Ovary (tissue), 7 donors: ENCODE measurements at regions not wholly inside any gene's neighbourhood (a gene's known extent, or its start where the extent isn't known, plus 50 kb on each side); places are given as distances from the start of the nearest gene placed in this dataset.

Source experiments
- DNase-seq, 5 donors: peaks; one replicate each; pipeline ENCODE4 v3.0.0-alpha.2; 2019 to 2020
- H3K27ac ChIP-seq, 2 donors: fragments of 200-600 bp; one replicate each; pipeline versions ENCODE4 v1.5.1 to v1.8.0; 2019 to 2022
- H3K27me3 ChIP-seq: fragments of 200-600 bp; one replicate; pipeline ENCODE4 v1.8.0; 2022
- H3K36me3 ChIP-seq: fragments of 200-600 bp; sonication (generic); one replicate; pipeline ENCODE4 v1.5.1; 2019
- H3K4me1 ChIP-seq: one replicate; pipeline ENCODE4 v1.8.1; 2013; ENCODE audit warnings: mild to moderate bottlenecking, moderate library complexity; ENCODE audit not compliant: insufficient read depth
- H3K4me3 ChIP-seq: fragments of 200-600 bp; sonication (generic); one replicate; pipeline ENCODE4 v1.5.1; 2017
- H3K9me3 ChIP-seq, 2 donors: fragments of 200-600 bp in 1 of 2; sonication (generic) in 1 of 2; one replicate each; pipeline versions ENCODE4 v1.5.1 to v1.8.1; 2013 to 2019; ENCODE audit warnings: mild to moderate bottlenecking in 1 of 2, moderate library complexity in 1 of 2
- EP300 ChIP-seq: sonication (generic); formaldehyde crosslinking; IDR thresholded peaks from one replicate; pipeline ENCODE4 v1.6.1; 2017; ENCODE audit warnings: antibody characterized with exemption
- POLR2A ChIP-seq: fragments of 450-650 bp; IDR thresholded peaks from one replicate; pipeline ENCODE4 v1.6.1; 2017; ENCODE audit warnings: antibody characterized with exemption, mild to moderate bottlenecking, moderate library complexity
- WGBS, 3 donors: extraction: QIAGEN DNeasy Blood & Tissue Kit in 1 of 3; methylation state at CpG; one replicate each; pipeline versions ENCODE4 v1.1.5 to v1.1.7; 2013 to 2017; 5-methylcytosine and 5-hydroxymethylcytosine counted together
- intact Hi-C, 4 donors: fragments of 100-400 bp; cut with DNase I; formaldehyde crosslinking; loops; one replicate each; pipeline versions ENCODE4 v1.11.0 to v1.15.1; 2022 to 2023
- TF ChIP-seq, protein P1 (sequence below), 3 donors: fragments of 450-650 bp in 2 of 3; fragments of 200-600 bp in 1 of 3; IDR thresholded peaks; one replicate each; pipeline versions ENCODE4 v1.5.1 to v1.8.0; 2016 to 2022; ENCODE audit warnings: antibody characterized with exemption in 3 of 3, mild to moderate bottlenecking in 1 of 3
- donor health status: DM: no; HTN: no; CAD: no; lungs with moderate emphysema.
- donor health status: DM: no; HTN: no; CAD: no.
- donor health status: Bipolar disorder and iron deficiency.
- donor health status: DM: no; HTN: no; CAD: no.
- donor health status: DM: yes; HTN: yes; CAD: no.

DNA sequence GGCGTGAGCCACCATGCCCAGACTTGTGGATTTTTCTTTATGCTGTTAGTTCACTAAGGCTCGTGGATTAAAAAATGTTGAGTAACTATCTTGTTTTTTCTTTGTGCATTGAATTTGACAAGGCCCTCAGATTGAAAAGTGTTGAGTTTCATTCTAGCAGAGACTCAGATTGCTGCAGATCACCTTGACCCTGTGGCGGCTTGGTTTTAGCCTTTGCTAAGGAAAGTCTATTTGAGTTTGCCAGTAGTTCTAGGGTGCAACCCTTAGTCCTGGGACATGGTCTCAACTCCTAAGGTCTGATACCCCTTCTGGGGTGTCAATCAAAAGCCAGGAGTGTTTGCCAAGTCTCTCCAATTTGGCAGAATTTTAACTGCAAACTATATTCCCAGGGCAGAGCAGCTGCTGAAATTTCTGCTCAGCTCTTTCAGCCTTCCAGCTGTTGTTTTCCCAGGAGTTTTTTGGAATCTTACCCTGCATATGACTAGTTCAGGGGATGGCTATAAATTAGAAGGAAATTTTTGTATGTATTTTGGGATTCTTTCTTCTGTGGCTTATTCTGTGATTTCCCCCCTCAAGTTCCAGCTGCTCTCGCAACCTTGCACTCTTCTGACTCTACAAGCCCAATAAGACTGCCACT, 84.3 kb upstream of the HAND1 start:
- Histone ChIP-seq H3K36me3 (no peaks in the 10 kb centered on the region), H3K27me3 (no peaks in the 10 kb centered on the region), H3K9me3 (no peaks in the 10 kb centered on the region), H3K4me3 (no peak overlapping the region), H3K27ac (no peak overlapping the region), H3K4me1 (no peaks in the 10 kb centered on the region)
- TF ChIP-seq, protein P1, sequence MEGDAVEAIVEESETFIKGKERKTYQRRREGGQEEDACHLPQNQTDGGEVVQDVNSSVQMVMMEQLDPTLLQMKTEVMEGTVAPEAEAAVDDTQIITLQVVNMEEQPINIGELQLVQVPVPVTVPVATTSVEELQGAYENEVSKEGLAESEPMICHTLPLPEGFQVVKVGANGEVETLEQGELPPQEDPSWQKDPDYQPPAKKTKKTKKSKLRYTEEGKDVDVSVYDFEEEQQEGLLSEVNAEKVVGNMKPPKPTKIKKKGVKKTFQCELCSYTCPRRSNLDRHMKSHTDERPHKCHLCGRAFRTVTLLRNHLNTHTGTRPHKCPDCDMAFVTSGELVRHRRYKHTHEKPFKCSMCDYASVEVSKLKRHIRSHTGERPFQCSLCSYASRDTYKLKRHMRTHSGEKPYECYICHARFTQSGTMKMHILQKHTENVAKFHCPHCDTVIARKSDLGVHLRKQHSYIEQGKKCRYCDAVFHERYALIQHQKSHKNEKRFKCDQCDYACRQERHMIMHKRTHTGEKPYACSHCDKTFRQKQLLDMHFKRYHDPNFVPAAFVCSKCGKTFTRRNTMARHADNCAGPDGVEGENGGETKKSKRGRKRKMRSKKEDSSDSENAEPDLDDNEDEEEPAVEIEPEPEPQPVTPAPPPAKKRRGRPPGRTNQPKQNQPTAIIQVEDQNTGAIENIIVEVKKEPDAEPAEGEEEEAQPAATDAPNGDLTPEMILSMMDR (IDR thresholded peaks at IDR 0.05): no peak
- no peak for TF ChIP-seq EP300
- WGBS, 3 donors: 33 to 45% (median 38%) methylated on average over 4 of the region's 4 CpGs
- intact Hi-C loops: no loop called here
- DNase-seq: no peak

DNA sequence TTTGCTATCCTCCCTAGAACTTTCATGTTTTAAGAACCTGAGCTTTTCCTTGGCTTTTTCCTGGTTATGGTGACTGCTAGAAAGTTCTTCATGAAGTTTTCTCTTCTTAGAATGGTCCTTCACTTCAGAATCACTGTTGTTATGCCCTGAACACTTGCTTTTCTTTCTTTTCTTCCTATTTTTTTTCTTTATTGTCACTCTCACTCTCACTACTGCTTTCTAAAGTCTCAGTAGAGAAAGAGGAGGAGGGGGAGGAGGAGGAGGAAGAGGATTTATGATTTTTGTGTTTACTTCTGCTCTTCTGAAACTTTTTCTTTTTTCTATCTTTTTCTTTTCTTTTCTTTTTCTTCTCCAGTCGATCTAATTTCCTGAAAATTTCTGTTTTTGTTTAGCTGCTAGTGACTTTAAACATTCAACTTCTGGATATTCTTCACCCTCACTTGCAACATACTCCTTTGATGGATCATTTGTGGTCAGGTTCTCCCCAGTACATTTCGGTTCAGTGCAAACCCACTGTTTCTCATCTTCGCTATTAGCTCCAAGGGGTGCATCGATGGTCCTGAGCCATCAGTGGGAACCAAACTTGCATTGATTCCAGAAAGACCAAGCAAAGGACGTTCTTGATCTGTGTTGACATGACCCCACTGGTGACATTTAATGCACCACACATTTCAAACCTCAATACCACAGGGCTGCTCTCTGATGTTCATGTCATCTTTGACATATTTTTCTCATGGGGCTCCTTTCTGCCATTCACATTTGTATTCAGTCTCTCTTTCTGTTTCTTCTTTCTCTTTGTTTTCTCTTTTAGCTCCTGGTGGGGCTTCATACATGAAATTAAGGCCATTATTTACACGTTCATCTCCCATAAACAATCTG, 81.6 kb upstream of the HAND1 start:
- DNase-seq: no peak
- intact Hi-C loops: no loop called here
- 69 to 75% (median 74%) methylated on average over 6 of the region's 6 CpGs for WGBS, 3 donors
- Histone ChIP-seq H3K4me3 (no peak overlapping the region), H3K27ac (no peak overlapping the region), H3K27me3 (no peaks in the 10 kb centered on the region), H3K36me3 (no peaks in the 10 kb centered on the region), H3K4me1 (no peaks in the 10 kb centered on the region), H3K9me3 (no peaks in the 10 kb centered on the region)
- no peak for TF ChIP-seq EP300
- TF ChIP-seq, protein P1 (IDR thresholded peaks at IDR 0.05): no peak
- no peak for TF ChIP-seq POLR2A

DNA sequence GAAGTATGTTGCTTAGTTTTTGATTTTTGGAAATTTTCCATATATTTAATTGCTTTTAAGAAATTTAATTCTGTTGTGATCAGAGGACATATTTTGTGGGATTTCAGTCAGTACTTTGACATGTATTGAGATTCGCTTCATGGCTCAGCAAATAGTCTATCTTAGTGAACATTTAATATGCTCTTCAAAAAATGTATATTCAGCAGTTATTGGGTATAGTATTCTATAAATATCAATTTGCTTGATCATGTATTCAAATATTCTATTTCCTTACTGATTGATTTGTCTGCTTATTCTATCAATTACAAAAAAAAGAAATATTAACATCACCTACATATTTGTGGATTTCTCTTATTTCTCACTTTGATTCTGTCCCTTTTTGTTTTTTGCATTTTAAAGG, 79.5 kb upstream of the HAND1 start:
- no peaks in the 10 kb centered on the region for H3K4me1 ChIP-seq
- intact Hi-C loops: no loop called here
- no peak overlapping the region for H3K4me3 ChIP-seq
- H3K36me3 ChIP-seq: no peaks in the 10 kb centered on the region
- no peak overlapping the region for H3K27ac ChIP-seq
- TF ChIP-seq, protein P1 (IDR thresholded peaks at IDR 0.05): no peak
- no peak for TF ChIP-seq EP300
- TF ChIP-seq POLR2A: no peak
- H3K9me3 ChIP-seq: no peaks in the 10 kb centered on the region
- WGBS, 3 donors: 83 to 94% (median 85%) methylated on average over 1 of the region's 1 CpG
- no peak for DNase-seq
- H3K27me3 ChIP-seq: no peaks in the 10 kb centered on the region

DNA sequence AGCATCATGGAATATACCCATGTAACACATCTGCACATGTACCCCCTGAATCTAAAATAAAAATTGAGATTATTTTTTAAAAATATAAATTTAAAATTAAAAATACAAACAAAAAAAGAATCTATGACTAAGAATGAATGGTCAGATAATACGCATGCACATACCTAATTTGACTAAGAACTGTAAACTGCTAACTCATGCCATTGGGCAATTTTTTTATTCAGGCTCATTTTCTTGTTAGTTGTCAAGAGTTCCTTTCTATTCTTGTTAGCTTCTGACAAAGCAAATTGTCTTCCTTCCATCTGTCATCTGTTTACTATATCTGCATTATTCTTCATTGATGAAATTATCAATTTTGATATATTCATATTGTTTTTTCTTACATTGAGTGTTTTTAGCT, 69.5 kb upstream of the HAND1 start:
- no peaks in the 10 kb centered on the region for H3K36me3 ChIP-seq
- no peaks in the 10 kb centered on the region for H3K4me1 ChIP-seq
- intact Hi-C loops: no loop called here
- H3K27ac ChIP-seq: no peak overlapping the region
- no peaks in the 10 kb centered on the region for H3K9me3 ChIP-seq
- TF ChIP-seq POLR2A (no peak), EP300 (no peak)
- TF ChIP-seq, protein P1 (IDR thresholded peaks at IDR 0.05): no peak
- WGBS, 3 donors: 76 to 86% (median 78%) methylated on average over 1 of the region's 1 CpG
- no peak overlapping the region for H3K4me3 ChIP-seq
- DNase-seq: no peak
- no peaks in the 10 kb centered on the region for H3K27me3 ChIP-seq
